Endothelial cell of umbilical vein (primary cell): ENCODE measurements at regions not wholly inside any gene's neighbourhood (a gene's known extent, or its start where the extent isn't known, plus 50 kb on each side); places are given as distances from the start of the nearest gene placed in this dataset.
"Not testable (repeated sequence)": the region's sequence is repeated elsewhere in the genome, so short reads cannot be mapped to it uniquely, and the experiment has no call there.

ENCODE experiments used
- BruUV-seq: library from RNA; stranded (reverse); fragments of 400-500 nt; replicated peaks from 2 replicates; lab custom pipeline; 2021; lab: Mats Ljungman, UMichigan
- CTCF ChIA-PET: fragments of 300-600, 350-600 bp; sonication (Branson Sonifier 250); formaldehyde crosslinking; loops from one replicate; lab custom pipeline; 2021; ENCODE audit warnings: antibody characterized with exemption, inconsistent platforms; lab: Charles Lee
- POLR2A ChIA-PET: fragments of 300-600, 350-600 bp; sonication (Branson Sonifier 250); formaldehyde crosslinking; loops from one replicate; lab custom pipeline; 2021; ENCODE audit warnings: antibody characterized with exemption, inconsistent platforms; lab: Charles Lee
- DNase-seq: peaks from one replicate; pipeline ENCODE4 v3.0.0-alpha.2; 2011; ENCODE audit warnings: low read depth, low spot score
- FAIRE-seq: peaks from 2 replicates; lab custom pipeline; 2011; peaks lifted over from hg19 to GRCh38; lab: Jason Lieb, UNC
- H2AFZ ChIP-seq: 2 replicates; pipeline ENCODE4 v1.6.0; 2012; ENCODE audit warnings: low read depth, low read length, control low read depth, inconsistent platforms
- H3K27ac ChIP-seq: 2 replicates; pipeline ENCODE4 v1.5.1; 2011; ENCODE audit warnings: low read depth, mild to moderate bottlenecking, control low read depth, low read length, moderate library complexity; ENCODE audit not compliant: insufficient read depth
- H3K27me3 ChIP-seq, 2 experiments: 2 replicates each; pipeline versions ENCODE4 v1.6.0 to v1.6.1; 2011; ENCODE audit warnings: low read length in 2 of 2, mixed read lengths in 1 of 2; ENCODE audit not compliant: control insufficient read depth in 2 of 2, insufficient read depth in 2 of 2
- H3K36me3 ChIP-seq, 2 experiments: 2 replicates in 1 of 2; 3 replicates in 1 of 2; pipeline ENCODE4 v1.5.1; 2011; ENCODE audit warnings: low read length in 2 of 2, mild to moderate bottlenecking in 1 of 2, moderate library complexity in 1 of 2; ENCODE audit not compliant: control insufficient read depth in 2 of 2, insufficient read depth in 2 of 2; ENCODE audit errors: extremely low read depth in 1 of 2
- H3K4me1 ChIP-seq: 3 replicates; pipeline ENCODE4 v1.5.1; 2011; ENCODE audit warnings: mild to moderate bottlenecking, low read length; ENCODE audit not compliant: control insufficient read depth, insufficient read depth; ENCODE audit errors: extremely low read depth
- H3K4me2 ChIP-seq: 2 replicates; pipeline ENCODE4 v1.6.1; 2011; ENCODE audit warnings: low read length, control low read depth, mixed read lengths; ENCODE audit not compliant: insufficient read depth
- H3K4me3 ChIP-seq, 3 experiments: fragments of 200-600 bp in 1 of 3; sonication (generic), shearing (Covaris generic) in 1 of 3; replicated peaks in 1 of 3; 2 replicates each; pipeline ENCODE4 v1.5.1; 2011 to 2016; ENCODE audit warnings: control low read depth in 3 of 3, low read length in 3 of 3, mild to moderate bottlenecking in 2 of 3, inconsistent platforms in 1 of 3, low read depth in 1 of 3, moderate library complexity in 1 of 3; ENCODE audit not compliant: insufficient read depth in 1 of 3
- H3K79me2 ChIP-seq: 2 replicates; pipeline ENCODE4 v1.6.0; 2012; ENCODE audit warnings: low read length, inconsistent platforms; ENCODE audit not compliant: control insufficient read depth, insufficient read depth
- H3K9ac ChIP-seq: replicated peaks from 2 replicates; pipeline ENCODE3; 2011; ENCODE audit warnings: low read length, control low read depth; ENCODE audit not compliant: insufficient read depth; ENCODE audit errors: extremely low read depth
- H3K9me1 ChIP-seq: replicated peaks from 3 replicates; pipeline ENCODE4 v1.6.0; 2011; ENCODE audit warnings: mild to moderate bottlenecking, low read length; ENCODE audit not compliant: control insufficient read depth, insufficient read depth; ENCODE audit errors: extremely low read depth
- H3K9me3 ChIP-seq: replicated peaks from 2 replicates; pipeline ENCODE4 v1.5.1; 2012; ENCODE audit warnings: low read length, inconsistent platforms; ENCODE audit not compliant: control insufficient read depth, insufficient read depth
- H4K20me1 ChIP-seq: replicated peaks from 2 replicates; pipeline ENCODE3; 2011; ENCODE audit warnings: mild to moderate bottlenecking, low read length; ENCODE audit not compliant: control insufficient read depth, insufficient read depth; ENCODE audit errors: extremely low read depth
- MAX ChIP-seq: IDR thresholded peaks from 2 replicates; pipeline ENCODE4 v1.6.1; 2011; ENCODE audit not compliant: insufficient read depth, insufficient read length
- dilution Hi-C: fragments of 300-500 bp; cut with MboI; formaldehyde crosslinking; loops from one replicate; pipeline ENCODE4 v1.15.0; 2019; ENCODE audit warnings: low sequenced_read_pairs; ENCODE audit not compliant: extremely low pct_ligation_motif_present
- intact Hi-C: fragments of 100-400 bp; cut with micrococcal nuclease; formaldehyde crosslinking; loops from one replicate; pipeline ENCODE4 v1.10.0; 2022

- no TSS peak for BruUV-seq
- CTCF ChIA-PET = no interaction called here
- no peaks in the 10 kb centered on the region for H3K36me3 ChIP-seq
Measured at GRCh38 chr2:8249769-8250168, 432.1 kb upstream of the ID2 start.

GRCh38 chr2:8250290-8250689 is 431.6 kb upstream of the ID2 start:
- CTCF ChIA-PET, H3K79me2 ChIP-seq, FAIRE-seq, H3K9me3 ChIP-seq, H2AFZ ChIP-seq, dilution Hi-C loops, DNase-seq, H3K27ac ChIP-seq, BruUV-seq, H4K20me1 ChIP-seq, H3K9ac ChIP-seq, H3K9me1 ChIP-seq, H3K27me3 ChIP-seq, H3K36me3 ChIP-seq, H3K4me3 ChIP-seq, H3K4me2 ChIP-seq, POLR2A ChIA-PET, intact Hi-C loops, H3K4me1 ChIP-seq: not testable (repeated sequence)

More at GRCh38 chr2:8249769-8250168, 432.1 kb upstream of the ID2 start:
- dilution Hi-C loops (no loop called here), intact Hi-C loops (no loop called here)
- H3K9ac ChIP-seq = no peak overlapping the region
- H3K27ac ChIP-seq = no peak overlapping the region
- H3K4me3 ChIP-seq = no peak overlapping the region
- no peaks in the 10 kb centered on the region for H3K9me1 ChIP-seq
- H3K27me3 ChIP-seq = no peaks in the 10 kb centered on the region
- no peaks in the 10 kb centered on the region for H4K20me1 ChIP-seq
- POLR2A ChIA-PET = no interaction called here
- H2AFZ ChIP-seq = no peak overlapping the region
- H3K4me2 ChIP-seq = no peak overlapping the region
- TF ChIP-seq MAX = no peak
- FAIRE-seq (no peak), DNase-seq (no peak)
- no peaks in the 10 kb centered on the region for H3K4me1 ChIP-seq
- H3K79me2 ChIP-seq = no peaks in the 10 kb centered on the region
- H3K9me3 ChIP-seq = no peaks in the 10 kb centered on the region
